GM12878 (cell line): ENCODE measurements at regions not wholly inside any gene's neighbourhood (a gene's known extent, or its start where the extent isn't known, plus 50 kb on each side); places are given as distances from the start of the nearest gene placed in this dataset.

ENCODE experiments used
- CUX1 ChIP-seq: IDR thresholded peaks from 2 replicates; pipeline ENCODE4 v1.6.1; 2012; ENCODE audit warnings: improper control_type of control experiment, low read depth, low read length; ENCODE audit not compliant: insufficient replicate concordance
- HSF1 ChIP-seq: fragments of 150-350 bp; IDR thresholded peaks from 2 replicates; pipeline ENCODE4 v1.6.1; 2014; ENCODE audit warnings: mild to moderate bottlenecking, low read depth, low read length
- NFIC ChIP-seq: IDR thresholded peaks from 2 replicates; pipeline ENCODE4 v1.6.1; 2012; ENCODE audit warnings: low read depth, mild to moderate bottlenecking, inconsistent platforms, low read length, moderate library complexity
- PAX8 ChIP-seq: fragments of 450-650 bp; IDR thresholded peaks from 2 replicates; pipeline ENCODE4 v1.6.1; 2017; ENCODE audit warnings: mild to moderate bottlenecking, moderate library complexity
- PML ChIP-seq: IDR thresholded peaks from 2 replicates; pipeline ENCODE4 v1.6.1; 2012; ENCODE audit warnings: low read length, inconsistent platforms
- PRDM15 ChIP-seq: fragments of 450-650 bp; formaldehyde crosslinking; IDR thresholded peaks from 2 replicates; pipeline ENCODE4 v1.4.0; 2020; ENCODE audit warnings: mild to moderate bottlenecking, moderate library complexity
- ZNF622 ChIP-seq: fragments of 450-650 bp; IDR thresholded peaks from 2 replicates; pipeline ENCODE4 v1.6.1; 2017; ENCODE audit warnings: mild to moderate bottlenecking, inconsistent platforms
- TF ChIP-seq, protein P1 (sequence below): fragments of 450-650 bp; IDR thresholded peaks from 2 replicates; pipeline ENCODE4 v1.6.1; 2017; ENCODE audit warnings: low read depth, mild to moderate bottlenecking, moderate library complexity

DNA sequence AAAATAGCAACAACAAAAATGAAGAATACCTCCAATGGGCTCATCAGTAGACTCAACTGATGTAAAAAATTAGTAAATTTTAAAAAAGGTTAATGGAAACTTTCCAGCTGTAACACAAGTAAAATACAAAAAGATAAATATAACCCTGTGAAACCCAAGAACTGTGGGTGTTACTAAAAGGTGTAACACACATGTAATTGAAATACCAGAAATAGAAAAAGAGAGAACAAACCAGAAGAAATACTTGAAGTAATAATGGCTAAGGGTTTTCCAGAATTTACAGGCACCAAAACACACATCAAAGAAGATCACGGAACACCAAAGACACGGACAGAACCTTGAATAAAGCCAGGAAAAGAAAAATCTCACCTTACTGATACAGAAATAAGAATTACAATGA lies 590.6 kb upstream of the RAB6C start (continued):
- TF ChIP-seq PRDM15 (CRISPR knock-in tag) (no peak), CUX1 (no peak), NFIC (0 out of 2 replicates have a peak, but pooled peaks have one; percentile 38), ZNF622 (no peak), PML (no peak), HSF1 (no peak), PAX8 (no peak)
- TF ChIP-seq, protein P1, sequence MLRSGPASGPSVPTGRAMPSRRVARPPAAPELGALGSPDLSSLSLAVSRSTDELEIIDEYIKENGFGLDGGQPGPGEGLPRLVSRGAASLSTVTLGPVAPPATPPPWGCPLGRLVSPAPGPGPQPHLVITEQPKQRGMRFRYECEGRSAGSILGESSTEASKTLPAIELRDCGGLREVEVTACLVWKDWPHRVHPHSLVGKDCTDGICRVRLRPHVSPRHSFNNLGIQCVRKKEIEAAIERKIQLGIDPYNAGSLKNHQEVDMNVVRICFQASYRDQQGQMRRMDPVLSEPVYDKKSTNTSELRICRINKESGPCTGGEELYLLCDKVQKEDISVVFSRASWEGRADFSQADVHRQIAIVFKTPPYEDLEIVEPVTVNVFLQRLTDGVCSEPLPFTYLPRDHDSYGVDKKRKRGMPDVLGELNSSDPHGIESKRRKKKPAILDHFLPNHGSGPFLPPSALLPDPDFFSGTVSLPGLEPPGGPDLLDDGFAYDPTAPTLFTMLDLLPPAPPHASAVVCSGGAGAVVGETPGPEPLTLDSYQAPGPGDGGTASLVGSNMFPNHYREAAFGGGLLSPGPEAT: no peak
